Gastrocnemius medialis (tissue), 4 donors: ENCODE measurements at regions not wholly inside any gene's neighbourhood (a gene's known extent, or its start where the extent isn't known, plus 50 kb on each side); places are given as distances from the start of the nearest gene placed in this dataset.

Experiments
- ATAC-seq, 2 donors: fragments of 150-250 bp; one replicate each; pipeline ENCODE4 v1.9.1; 2016
- DNase-seq, 2 donors: peaks; one replicate each; pipeline ENCODE4 v3.0.0-alpha.2; 2019
- H3K27ac ChIP-seq, 4 donors: fragments of 200-600 bp; sonication (generic); 1 replicate in 1 of 4; 2 replicates in 3 of 4; pipeline ENCODE4 v1.5.1; 2016 to 2018; ENCODE audit warnings: mild to moderate bottlenecking in 2 of 4, moderate library complexity in 1 of 4
- H3K27me3 ChIP-seq, 3 donors: fragments of 200-600 bp; sonication (generic) in 2 of 3; 1 replicate in 1 of 3; 2 replicates in 2 of 3; pipeline versions ENCODE4 v1.5.1 to v1.6.0; 2016 to 2019; ENCODE audit warnings: mild to moderate bottlenecking in 1 of 3, moderate library complexity in 1 of 3
- H3K36me3 ChIP-seq, 2 donors: fragments of 200-600 bp; sonication (generic) in 1 of 2; one replicate each; pipeline ENCODE4 v1.5.1; 2017 to 2018
- H3K4me1 ChIP-seq, 2 donors: fragments of 200-600 bp; sonication (generic) in 1 of 2; one replicate each; pipeline ENCODE4 v1.5.1; 2016 to 2017; ENCODE audit warnings: mild to moderate bottlenecking in 2 of 2
- H3K4me3 ChIP-seq, 4 donors: fragments of 200-600 bp; sonication (generic) in 3 of 4; 1 replicate in 1 of 4; 2 replicates in 3 of 4; pipeline ENCODE4 v1.5.1; 2016 to 2019; ENCODE audit warnings: mild to moderate bottlenecking in 2 of 4
- H3K9me3 ChIP-seq, 3 donors: fragments of 200-600 bp; sonication (generic) in 2 of 3; 1 replicate in 1 of 3; 2 replicates in 2 of 3; pipeline ENCODE4 v1.5.1; 2016 to 2019
- CTCF ChIP-seq, 5 experiments: fragments of 450-650 bp in 3 of 5; fragments of 200-600 bp in 2 of 5; sonication (generic) in 2 of 5; IDR thresholded peaks in 4 of 5; conservative IDR thresholded peaks in 1 of 5; 1 replicate in 4 of 5; 2 replicates in 1 of 5; pipeline ENCODE4 v1.5.1; 2016 to 2019; ENCODE audit warnings: antibody characterized with exemption in 5 of 5, mild to moderate bottlenecking in 3 of 5, moderate library complexity in 3 of 5
- POLR2A ChIP-seq, 2 donors: fragments of 450-650 bp; IDR thresholded peaks; one replicate each; pipeline ENCODE4 v1.6.1; 2017; ENCODE audit warnings: antibody characterized with exemption in 2 of 2, mild to moderate bottlenecking in 2 of 2, moderate library complexity in 2 of 2
- in situ Hi-C, 4 donors: fragments of 200-750 bp; cut with MboI; loops; one replicate each; pipeline versions ENCODE4 v1.15.0 to v1.8.0; 2017; ENCODE audit warnings: low sequenced_read_pairs in 4 of 4
- intact Hi-C: fragments of 100-400 bp; cut with DNase I; formaldehyde crosslinking; loops from one replicate; pipeline ENCODE4 v1.15.1; 2023; ENCODE audit warnings: low total_unique reads

GRCh38 chr21:38914528-38915293 is 109.0 kb downstream of the ETS2 start:
- peak in 1 of 2 donors; percentile 34 for ATAC-seq
- in situ Hi-C loops = loop anchor here in 1 of 4 donors (10.0 kb wide), 1 partner anchor 110 kb away; the partner anchor contains the start of gene ETS2

GRCh38 chr21:38913893-38914527 is 108.3 kb downstream of the ETS2 start:
- Histone ChIP-seq H3K4me1 (peaks cover 36 to 54% of the 10 kb centered on the region in 2 donors), H3K27ac (peak overlapping the region; percentile 88 to 95 (median 92))
- in situ Hi-C loops = loop anchor here in 1 of 4 donors (10.0 kb wide), 1 partner anchor 109 kb away; the partner anchor contains the start of gene ETS2

More at GRCh38 chr21:38914528-38915293, 109.0 kb downstream of the ETS2 start:
- Histone ChIP-seq H3K9me3 (no peaks in the 10 kb centered on the region), H3K27me3 (no peaks in the 10 kb centered on the region), H3K36me3 (no peaks in the 10 kb centered on the region), H3K27ac (peak overlapping the region; percentile 29 to 95 (median 90)), H3K4me1 (peaks cover 36 to 50% of the 10 kb centered on the region in 2 donors), H3K4me3 (no peak overlapping the region)
- intact Hi-C loops = loop anchor here (5.0 kb wide), 2 partner anchors 107 to 173 kb away; partner anchors contain the start of gene ETS2
- TF ChIP-seq CTCF (IDR thresholded peaks at IDR 0.05 in 4 of 5, conservative IDR thresholded peaks at IDR 0.05 in 1 of 5) (no peak), POLR2A (IDR thresholded peaks at IDR 0.05) (no peak)
- peak in 1 of 2 donors; percentile 45 for DNase-seq

GRCh38 chr21:38913120-38913892 is 107.6 kb downstream of the ETS2 start:
- no peak for TF ChIP-seq CTCF (IDR thresholded peaks at IDR 0.05 in 4 of 5, conservative IDR thresholded peaks at IDR 0.05 in 1 of 5)
- TF ChIP-seq POLR2A (IDR thresholded peaks at IDR 0.05) = peak; percentile 19 to 28
- peak; percentile 52 to 83 for DNase-seq
- Histone ChIP-seq H3K27ac (peak overlapping the region; percentile 88 to 95 (median 92)), H3K4me3 (peak overlapping the region; percentile 28 to 45 (median 30)), H3K9me3 (no peaks in the 10 kb centered on the region), H3K36me3 (no peaks in the 10 kb centered on the region), H3K27me3 (no peaks in the 10 kb centered on the region), H3K4me1 (peaks cover 38 to 55% of the 10 kb centered on the region in 2 donors)
- intact Hi-C loops = loop anchor here (5.0 kb wide), 2 partner anchors 106 to 174 kb away; partner anchors contain the start of gene ETS2
- peak; percentile 54 to 81 for ATAC-seq
- in situ Hi-C loops = loop anchor here in 1 of 4 donors (10.0 kb wide), 1 partner anchor 109 kb away; the partner anchor contains the start of gene ETS2

More at GRCh38 chr21:38913893-38914527, 108.3 kb downstream of the ETS2 start:
- Histone ChIP-seq H3K9me3 (no peaks in the 10 kb centered on the region), H3K36me3 (no peaks in the 10 kb centered on the region), H3K27me3 (no peaks in the 10 kb centered on the region), H3K4me3 (peak overlapping the region in 1 of 4 donors; percentile 28)
- DNase-seq = no peak
- intact Hi-C loops = loop anchor here (5.0 kb wide), 2 partner anchors 107 to 173 kb away; partner anchors contain the start of gene ETS2
- no peak for TF ChIP-seq POLR2A (IDR thresholded peaks at IDR 0.05)
- TF ChIP-seq CTCF (IDR thresholded peaks at IDR 0.05 in 4 of 5, conservative IDR thresholded peaks at IDR 0.05 in 1 of 5) = no peak
- no peak for ATAC-seq

GRCh38 chr21:38912789-38913119 is 107.0 kb downstream of the ETS2 start:
- intact Hi-C loops = loop anchor here (5.0 kb wide), 2 partner anchors 105 to 175 kb away; partner anchors contain the start of gene ETS2
- no peaks in the 10 kb centered on the region for H3K9me3 ChIP-seq
- peak overlapping the region in 3 of 4 donors; percentile 28 to 45 (median 33) for H3K4me3 ChIP-seq
- peak overlapping the region; percentile 88 to 95 (median 92) for H3K27ac ChIP-seq
- no peaks in the 10 kb centered on the region for H3K36me3 ChIP-seq
- TF ChIP-seq CTCF (IDR thresholded peaks at IDR 0.05 in 4 of 5, conservative IDR thresholded peaks at IDR 0.05 in 1 of 5) (no peak), POLR2A (IDR thresholded peaks at IDR 0.05) (no peak)
- DNase-seq (no peak), ATAC-seq (peak in 1 of 2 donors; percentile 5)
- H3K27me3 ChIP-seq = no peaks in the 10 kb centered on the region
- in situ Hi-C loops = loop anchor here in 1 of 4 donors (10.0 kb wide), 1 partner anchor 108 kb away; the partner anchor contains the start of gene ETS2
- peaks cover 43 to 60% of the 10 kb centered on the region in 2 donors for H3K4me1 ChIP-seq
